HEK293T (cell line): ENCODE measurements at regions not wholly inside any gene's neighbourhood (a gene's known extent, or its start where the extent isn't known, plus 50 kb on each side); places are given as distances from the start of the nearest gene placed in this dataset.
"Not testable (repeated sequence)": the region's sequence is repeated elsewhere in the genome, so short reads cannot be mapped to it uniquely, and the experiment has no call there.

ENCODE experiments used
- CTCF ChIA-PET: fragments of 350-600 bp; formaldehyde crosslinking; extraction: SDS; loops from one replicate; lab custom pipeline; 2021; ENCODE audit warnings: antibody characterized with exemption, inconsistent platforms; lab: Yijun Ruan, JAX
- POLR2A ChIA-PET: fragments of 350-600 bp; formaldehyde crosslinking; extraction: SDS; loops from one replicate; lab custom pipeline; 2020; ENCODE audit warnings: antibody characterized with exemption, inconsistent platforms; lab: Yijun Ruan, JAX
- DNase-seq: peaks from one replicate; pipeline ENCODE4 v3.0.0; 2012; ENCODE audit warnings: mixed read lengths; ENCODE audit errors: extremely low spot score
- ARNT ChIP-seq: fragments of 450-650 bp; IDR thresholded peaks from 2 replicates; pipeline ENCODE4 v1.6.1; 2017; ENCODE audit warnings: mild to moderate bottlenecking
- BHLHE40 ChIP-seq: fragments of 450-650 bp; IDR thresholded peaks from 2 replicates; pipeline ENCODE4 v1.6.1; 2016; ENCODE audit warnings: mild to moderate bottlenecking, moderate library complexity, borderline replicate concordance
- CTBP1 ChIP-seq: fragments of 450-650 bp; IDR thresholded peaks from 2 replicates; pipeline ENCODE4 v1.6.1; 2016; ENCODE audit warnings: borderline replicate concordance
- ELF4 ChIP-seq: fragments of 450-650 bp; IDR thresholded peaks from 2 replicates; pipeline ENCODE4 v1.6.1; 2017; ENCODE audit warnings: antibody characterized with exemption
- FOXA1 ChIP-seq: fragments of 450-650 bp; IDR thresholded peaks from 2 replicates; pipeline ENCODE4 v1.6.1; 2016; ENCODE audit warnings: mild to moderate bottlenecking
- FOXK2 ChIP-seq: fragments of 450-650 bp; IDR thresholded peaks from 2 replicates; pipeline ENCODE4 v1.6.1; 2016; ENCODE audit warnings: mild to moderate bottlenecking
- FOXM1 ChIP-seq: fragments of 450-650 bp; IDR thresholded peaks from 2 replicates; pipeline ENCODE4 v1.6.1; 2017; ENCODE audit warnings: mild to moderate bottlenecking, borderline replicate concordance
- HDGF ChIP-seq: fragments of 450-650 bp; IDR thresholded peaks from 2 replicates; pipeline ENCODE4 v1.6.1; 2017; ENCODE audit warnings: antibody characterized with exemption, borderline replicate concordance
- L3MBTL2 ChIP-seq: fragments of 450-650 bp; conservative IDR thresholded peaks from 2 replicates; pipeline ENCODE4 v1.6.1; 2016; ENCODE audit warnings: mild to moderate bottlenecking
- LEF1 ChIP-seq: fragments of 450-650 bp; IDR thresholded peaks from 2 replicates; pipeline ENCODE4 v1.6.1; 2017; ENCODE audit warnings: mild to moderate bottlenecking, borderline replicate concordance
- NFRKB ChIP-seq: fragments of 450-650 bp; IDR thresholded peaks from 2 replicates; pipeline ENCODE4 v1.6.1; 2016; ENCODE audit warnings: mild to moderate bottlenecking, moderate library complexity
- SP1 ChIP-seq: fragments of 450-650 bp; IDR thresholded peaks from 2 replicates; pipeline ENCODE4 v1.6.1; 2017
- SUZ12 ChIP-seq: fragments of 450-650 bp; IDR thresholded peaks from 2 replicates; pipeline ENCODE4 v1.6.1; 2016; ENCODE audit warnings: mild to moderate bottlenecking
- TARDBP ChIP-seq: fragments of 450-650 bp; IDR thresholded peaks from 2 replicates; pipeline ENCODE4 v1.6.1; 2016
- ZNF384 ChIP-seq: fragments of 450-650 bp; IDR thresholded peaks from 2 replicates; pipeline ENCODE4 v1.6.1; 2016
- TF ChIP-seq, protein P1 (sequence below): fragments of 450-650 bp; IDR thresholded peaks from 2 replicates; pipeline ENCODE4 v1.6.1; 2016

DNA sequence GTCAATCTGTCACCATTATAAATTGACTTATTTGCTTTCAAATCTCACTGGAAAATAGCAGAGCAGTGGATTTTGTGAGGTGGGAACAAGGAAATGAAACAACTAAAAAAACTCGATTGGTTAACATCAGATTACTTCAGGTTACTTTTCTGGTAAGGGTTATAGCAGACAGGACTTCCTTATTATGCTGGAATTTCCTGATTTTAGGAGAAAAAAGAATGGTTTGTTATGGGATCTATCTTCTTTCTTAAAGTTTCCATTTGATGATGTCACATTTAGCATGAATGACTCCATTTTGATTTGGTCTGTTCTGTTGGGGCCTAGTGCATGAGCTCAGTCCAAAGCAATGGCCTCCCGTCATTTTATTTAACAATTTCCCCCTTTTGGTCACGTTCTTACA, 210.6 kb downstream of the KCNJ2 start:
- CTCF ChIA-PET, result no interaction called here
- POLR2A ChIA-PET, result no interaction called here
- DNase-seq, result no peak
- no peak for TF ChIP-seq NFRKB
- no peak for TF ChIP-seq ELF4

DNA sequence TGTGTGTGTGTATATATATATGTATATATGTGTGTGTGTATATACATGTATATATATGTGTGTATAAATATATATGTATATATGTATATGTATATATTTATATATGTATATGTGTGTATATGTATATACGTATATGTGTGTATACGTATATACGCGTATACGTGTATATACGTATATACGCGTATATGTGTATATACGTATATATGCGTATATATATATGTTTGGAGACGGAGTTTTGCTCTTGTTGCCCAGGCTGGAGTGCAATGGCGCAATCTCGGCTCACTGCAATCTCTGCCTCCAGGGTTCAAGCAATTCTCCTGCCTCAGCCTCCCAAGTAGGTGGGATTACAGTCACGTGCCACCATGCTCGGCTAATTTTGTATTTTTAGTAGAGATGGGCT, 212.6 kb downstream of the KCNJ2 start:
- CTCF ChIA-PET, POLR2A ChIA-PET, DNase-seq: not testable (repeated sequence)

- ChIA-PET POLR2A (no interaction called here), CTCF (no interaction called here)
- no peak for DNase-seq
- no peak for TF ChIP-seq ARNT
- no peak for TF ChIP-seq FOXA1
- TF ChIP-seq FOXM1, result no peak
- TF ChIP-seq TARDBP, result no peak
- no peak for TF ChIP-seq ZNF384
- no peak for TF ChIP-seq LEF1
- no peak for TF ChIP-seq FOXK2
- no peak for TF ChIP-seq HDGF
- no peak for TF ChIP-seq CTBP1
- TF ChIP-seq ELF4, result no peak
Observed at GRCh38 chr17:70388326-70388725, 219.0 kb downstream of the KCNJ2 start.

- POLR2A ChIA-PET, CTCF ChIA-PET, DNase-seq: not testable (repeated sequence)
Observed at GRCh38 chr17:70389232-70389757, 220.0 kb downstream of the KCNJ2 start.

DNA sequence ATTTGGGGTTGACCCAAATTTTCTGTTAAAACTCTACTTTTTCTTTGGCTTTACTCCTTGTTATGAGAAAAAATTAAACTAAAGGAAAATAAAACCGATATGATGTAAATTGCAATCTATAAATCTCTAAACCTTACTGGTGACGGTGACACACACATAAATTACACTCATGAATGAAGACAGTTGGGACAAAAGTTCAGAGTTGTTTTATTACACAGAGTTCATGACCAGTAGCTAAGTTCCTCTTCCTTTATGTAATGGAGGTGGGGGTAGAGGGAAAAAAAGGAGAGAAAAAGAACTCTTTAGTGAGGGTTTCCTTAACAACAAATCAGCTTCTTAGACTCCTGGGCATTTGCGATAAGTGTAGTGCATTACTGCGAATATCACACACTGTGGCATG, 220.7 kb downstream of the KCNJ2 start:
- CTCF ChIA-PET, result no interaction called here

DNA sequence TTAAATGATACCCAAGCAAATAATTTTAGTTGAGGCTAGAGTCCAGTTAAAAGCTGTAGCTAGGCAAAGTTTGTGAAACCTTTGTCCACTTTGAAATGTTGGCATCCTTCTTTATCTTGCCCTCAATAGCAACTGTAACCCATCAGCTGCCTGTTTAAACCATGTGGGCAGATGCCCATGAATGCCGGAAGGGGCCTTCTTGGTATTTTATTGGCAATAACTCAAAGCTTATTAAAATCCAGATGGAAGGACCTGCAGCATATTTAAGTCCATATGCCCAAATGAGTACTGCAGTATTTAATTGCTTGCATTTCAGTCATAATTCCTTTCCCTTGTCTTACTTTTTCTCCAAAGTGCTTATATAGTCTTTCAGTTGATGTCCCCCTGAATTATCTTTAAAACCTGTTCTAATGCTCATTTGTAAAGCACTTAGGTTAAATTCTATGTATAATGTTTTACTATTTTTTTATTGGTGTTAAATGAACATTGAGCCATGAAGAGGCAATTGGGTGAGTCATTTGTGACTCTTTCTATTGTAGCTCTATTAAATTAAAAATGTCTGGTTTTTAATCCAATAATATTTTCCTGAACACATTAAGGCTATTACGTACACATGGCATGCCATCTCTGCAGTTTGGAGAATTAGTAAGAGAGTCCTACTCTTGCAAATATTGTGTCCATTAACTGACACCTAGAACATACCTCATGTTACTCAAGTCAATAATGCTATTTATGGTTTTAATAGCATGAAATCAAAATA, 225.3 kb downstream of the KCNJ2 start:
- DNase-seq, result no peak
- POLR2A ChIA-PET, result no interaction called here
- TF ChIP-seq NFRKB (no peak), FOXK2 (no peak), ARNT (no peak), FOXA1 (no peak), ELF4 (no peak), FOXM1 (no peak), TARDBP (no peak), SUZ12 (no peak), L3MBTL2 (no peak), SP1 (no peak), HDGF (no peak)
- TF ChIP-seq, protein P1, sequence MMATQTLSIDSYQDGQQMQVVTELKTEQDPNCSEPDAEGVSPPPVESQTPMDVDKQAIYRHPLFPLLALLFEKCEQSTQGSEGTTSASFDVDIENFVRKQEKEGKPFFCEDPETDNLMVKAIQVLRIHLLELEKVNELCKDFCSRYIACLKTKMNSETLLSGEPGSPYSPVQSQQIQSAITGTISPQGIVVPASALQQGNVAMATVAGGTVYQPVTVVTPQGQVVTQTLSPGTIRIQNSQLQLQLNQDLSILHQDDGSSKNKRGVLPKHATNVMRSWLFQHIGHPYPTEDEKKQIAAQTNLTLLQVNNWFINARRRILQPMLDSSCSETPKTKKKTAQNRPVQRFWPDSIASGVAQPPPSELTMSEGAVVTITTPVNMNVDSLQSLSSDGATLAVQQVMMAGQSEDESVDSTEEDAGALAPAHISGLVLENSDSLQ, result no peak
- CTCF ChIA-PET, result no interaction called here

More for the DNA sequence above, 220.7 kb downstream of the KCNJ2 start:
- DNase-seq, result no peak
- TF ChIP-seq LEF1, result no peak
- no peak for TF ChIP-seq ELF4
- no peak for TF ChIP-seq FOXK2
- no peak for TF ChIP-seq SUZ12
- no peak for TF ChIP-seq TARDBP
- no peak for TF ChIP-seq ZNF384
- no peak for TF ChIP-seq BHLHE40
- TF ChIP-seq FOXA1, result no peak
- TF ChIP-seq ARNT, result no peak
- no peak for TF ChIP-seq SP1
- no peak for TF ChIP-seq L3MBTL2
- no peak for TF ChIP-seq HDGF
- TF ChIP-seq, protein P1, result no peak
- no peak for TF ChIP-seq FOXM1
- TF ChIP-seq NFRKB, result no peak
- no peak for TF ChIP-seq CTBP1
- POLR2A ChIA-PET, result no interaction called here

DNA sequence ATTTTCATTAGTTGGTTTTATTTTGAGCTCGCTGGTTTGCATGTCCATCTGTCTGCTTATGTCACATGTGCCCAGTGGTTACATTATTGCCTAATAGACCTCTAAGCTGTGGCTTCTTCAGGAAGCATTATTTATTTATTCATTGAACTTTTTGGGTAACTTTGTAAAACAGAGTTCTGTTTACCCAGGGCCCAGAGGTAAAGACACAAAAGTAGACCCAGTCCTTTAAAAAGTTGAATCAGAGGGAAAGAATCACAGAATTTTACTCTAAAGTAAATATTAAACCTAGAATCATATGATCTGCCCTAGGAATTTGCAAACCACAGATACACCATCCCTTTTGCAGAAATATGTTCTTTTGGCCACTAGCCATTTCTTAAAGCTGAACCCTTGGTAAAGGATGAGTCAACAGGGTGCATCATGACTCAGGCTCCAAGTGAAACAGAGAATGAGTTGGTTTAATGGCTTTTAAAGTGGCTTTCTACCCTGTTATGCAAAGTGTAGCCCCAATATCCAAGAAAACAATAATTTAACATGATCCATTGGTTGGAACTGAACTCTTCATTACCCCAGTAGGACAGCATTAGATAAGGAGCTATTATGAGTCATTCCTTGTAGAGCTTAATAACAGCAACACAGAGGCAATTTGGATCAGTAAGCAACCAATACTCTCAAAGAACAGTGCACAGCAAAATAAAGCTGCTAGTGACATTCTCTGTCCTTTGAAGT, 236.3 kb downstream of the KCNJ2 start:
- no peak for TF ChIP-seq ELF4
- TF ChIP-seq FOXA1, result no peak
- TF ChIP-seq FOXM1, result no peak
- TF ChIP-seq SP1, result no peak
- TF ChIP-seq L3MBTL2, result no peak
- TF ChIP-seq NFRKB, result no peak
- TF ChIP-seq FOXK2, result no peak
- no peak for TF ChIP-seq TARDBP
- no peak for TF ChIP-seq ZNF384
- TF ChIP-seq, protein P1, result no peak
- no peak for TF ChIP-seq LEF1
- TF ChIP-seq SUZ12, result no peak
- ChIA-PET CTCF (no interaction called here), POLR2A (no interaction called here)
- DNase-seq, result no peak
